SK-N-SH (cell line): ENCODE measurements at regions not wholly inside any gene's neighbourhood (a gene's known extent, or its start where the extent isn't known, plus 50 kb on each side); places are given as distances from the start of the nearest gene placed in this dataset.

Experiments used
- CTCF ChIA-PET: fragments of 300-600, 350-600 bp; formaldehyde crosslinking; extraction: SDS; loops from one replicate; lab custom pipeline; 2021; lab: Yijun Ruan, JAX
- POLR2A ChIA-PET: fragments of 350-600 bp; sonication (Branson Sonifier 250); formaldehyde crosslinking; extraction: SDS; loops from one replicate; lab custom pipeline; 2020; ENCODE audit warnings: antibody characterized with exemption, inconsistent platforms; lab: Yijun Ruan, JAX
- DNase-seq: peaks from one replicate; pipeline ENCODE4 v3.0.0; 2012
- H2AFZ ChIP-seq: fragments of 200-600 bp; sonication (generic); 2 replicates; pipeline ENCODE4 v1.8.1; 2016; ENCODE audit warnings: antibody characterized with exemption, mild to moderate bottlenecking, low read depth
- H3F3A ChIP-seq: fragments of 200-600 bp; sonication (generic); replicated peaks from 2 replicates; pipeline ENCODE3; 2016; ENCODE audit warnings: antibody characterized with exemption, mild to moderate bottlenecking; ENCODE audit not compliant: insufficient read depth
- H3K27ac ChIP-seq, 2 experiments: fragments of 200-500 bp in 1 of 2; fragments of 200-600 bp in 1 of 2; sonication (Bioruptor generic) in 1 of 2; sonication (generic), shearing (Covaris generic) in 1 of 2; 2 replicates each; pipeline versions ENCODE4 v1.5.1 to v1.6.1; 2014 to 2016; ENCODE audit warnings: low read depth in 2 of 2, inconsistent platforms in 1 of 2, low read length in 1 of 2, mild to moderate bottlenecking in 1 of 2, mixed read lengths in 1 of 2
- H3K27me3 ChIP-seq: fragments of 200-600 bp; sonication (generic), shearing (Covaris generic); 2 replicates; pipeline ENCODE4 v1.6.1; 2016; ENCODE audit warnings: mixed run types; ENCODE audit not compliant: insufficient read depth
- H3K36me3 ChIP-seq, 2 experiments: fragments of 200-500 bp in 1 of 2; fragments of 200-600 bp in 1 of 2; sonication (Bioruptor generic) in 1 of 2; sonication (generic) in 1 of 2; replicated peaks in 1 of 2; 2 replicates each; pipeline versions ENCODE3 to v1.5.1; 2014 to 2016; ENCODE audit warnings: low read length in 1 of 2, mild to moderate bottlenecking in 1 of 2; ENCODE audit not compliant: insufficient read depth in 2 of 2, control insufficient read depth in 1 of 2
- H3K4me1 ChIP-seq, 2 experiments: fragments of 200-500 bp in 1 of 2; fragments of 200-600 bp in 1 of 2; sonication (Bioruptor generic) in 1 of 2; sonication (generic), shearing (Covaris generic) in 1 of 2; 2 replicates each; pipeline versions ENCODE4 v1.5.1 to v1.6.1; 2014 to 2016; ENCODE audit warnings: low read depth in 1 of 2, low read length in 1 of 2, mixed run types in 1 of 2; ENCODE audit not compliant: insufficient read depth in 2 of 2, control insufficient read depth in 1 of 2
- H3K4me2 ChIP-seq: fragments of 200-600 bp; sonication (generic), shearing (Covaris generic); 2 replicates; pipeline ENCODE4 v1.6.1; 2017; ENCODE audit warnings: mixed run types
- H3K4me3 ChIP-seq, 2 experiments: fragments of 200-500 bp in 1 of 2; fragments of 200-600 bp in 1 of 2; sonication (Bioruptor generic) in 1 of 2; sonication (generic), shearing (Covaris generic) in 1 of 2; 2 replicates each; pipeline versions ENCODE4 v1.5.1 to v1.8.1; 2014 to 2016; ENCODE audit warnings: low read depth in 2 of 2, inconsistent platforms in 1 of 2, low read length in 1 of 2, mild to moderate bottlenecking in 1 of 2, mixed read lengths in 1 of 2, moderate library complexity in 1 of 2
- H3K79me2 ChIP-seq: fragments of 200-600 bp; sonication (generic); 2 replicates; pipeline ENCODE4 v1.8.1; 2017; ENCODE audit warnings: mild to moderate bottlenecking; ENCODE audit not compliant: insufficient read depth
- H3K9ac ChIP-seq: fragments of 200-600 bp; sonication (generic); 2 replicates; pipeline ENCODE4 v1.6.1; 2017; ENCODE audit warnings: mixed run types
- H3K9me2 ChIP-seq: fragments of 200-600 bp; sonication (generic); 2 replicates; pipeline ENCODE4 v1.6.1; 2017; ENCODE audit warnings: mixed run types
- H3K9me3 ChIP-seq: fragments of 200-600 bp; sonication (generic); 2 replicates; pipeline ENCODE4 v1.6.1; 2017; ENCODE audit warnings: mixed run types, mild to moderate bottlenecking, moderate library complexity
- H4K20me1 ChIP-seq: fragments of 200-600 bp; sonication (generic); 2 replicates; pipeline ENCODE4 v1.6.1; 2017; ENCODE audit warnings: mild to moderate bottlenecking, mixed run types; ENCODE audit not compliant: insufficient read depth
- ELF1 ChIP-seq: IDR thresholded peaks from 2 replicates; pipeline ENCODE4 v1.4.0; 2012
- EZH2phosphoT487 ChIP-seq: fragments of 200-600 bp; sonication (generic); IDR thresholded peaks from 2 replicates; pipeline ENCODE4 v1.6.1; 2017; ENCODE audit warnings: low read depth, mixed run types, mild to moderate bottlenecking, antibody characterized with exemption, moderate library complexity, borderline replicate concordance
- FOSL2 ChIP-seq: IDR thresholded peaks from 2 replicates; pipeline ENCODE4 v1.4.0; 2012; ENCODE audit warnings: low read depth, mild to moderate bottlenecking, moderate library complexity, borderline replicate concordance
- RAD21 ChIP-seq: IDR thresholded peaks from 2 replicates; pipeline ENCODE4 v1.6.1; 2012; ENCODE audit warnings: mild to moderate bottlenecking, low read length
- RFX5 ChIP-seq: IDR thresholded peaks from 2 replicates; pipeline ENCODE4 v1.6.1; 2012; ENCODE audit warnings: mild to moderate bottlenecking, improper control_type of control experiment, low read length
- RXRA ChIP-seq: IDR thresholded peaks from 2 replicates; pipeline ENCODE4 v1.4.0; 2012; ENCODE audit warnings: low read depth, mild to moderate bottlenecking, borderline replicate concordance
- USF1 ChIP-seq: IDR thresholded peaks from 2 replicates; pipeline ENCODE4 v1.4.0; 2012; ENCODE audit warnings: low read depth, borderline replicate concordance
- ZBTB33 ChIP-seq: IDR thresholded peaks from 2 replicates; pipeline ENCODE4 v1.4.0; 2012; ENCODE audit warnings: low read depth, borderline replicate concordance
- WGBS: methylation state at CpG from one replicate; pipeline ENCODE4 v1.1.6; 2017; ENCODE audit warnings: low lambda C conversion rate; 5-methylcytosine and 5-hydroxymethylcytosine counted together
- TF ChIP-seq, protein P1 (sequence below): fragments of 150-350 bp; IDR thresholded peaks from 2 replicates; pipeline ENCODE4 v1.6.1; 2017; ENCODE audit warnings: antibody characterized with exemption, low read length, low read depth, borderline replicate concordance
- TF ChIP-seq, protein P2 (sequence below): IDR thresholded peaks from 2 replicates; pipeline ENCODE4 v1.6.1; 2012; ENCODE audit warnings: mild to moderate bottlenecking, low read depth, low read length, moderate library complexity

- 90% methylated on average over 8 of the region's 8 CpGs for WGBS
- CTCF ChIA-PET = no interaction called here
Observed at GRCh38 chr6:88377976-88378568, 211.9 kb upstream of the CNR1 start.

More at GRCh38 chr6:88377976-88378568, 211.9 kb upstream of the CNR1 start:
- TF ChIP-seq RXRA (no peak), USF1 (no peak), FOSL2 (no peak), RFX5 (no peak), ELF1 (no peak), EZH2phosphoT487 (no peak), RAD21 (no peak), ZBTB33 (no peak)
- TF ChIP-seq, protein P1, sequence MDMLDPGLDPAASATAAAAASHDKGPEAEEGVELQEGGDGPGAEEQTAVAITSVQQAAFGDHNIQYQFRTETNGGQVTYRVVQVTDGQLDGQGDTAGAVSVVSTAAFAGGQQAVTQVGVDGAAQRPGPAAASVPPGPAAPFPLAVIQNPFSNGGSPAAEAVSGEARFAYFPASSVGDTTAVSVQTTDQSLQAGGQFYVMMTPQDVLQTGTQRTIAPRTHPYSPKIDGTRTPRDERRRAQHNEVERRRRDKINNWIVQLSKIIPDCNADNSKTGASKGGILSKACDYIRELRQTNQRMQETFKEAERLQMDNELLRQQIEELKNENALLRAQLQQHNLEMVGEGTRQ = no peak
- TF ChIP-seq, protein P2, sequence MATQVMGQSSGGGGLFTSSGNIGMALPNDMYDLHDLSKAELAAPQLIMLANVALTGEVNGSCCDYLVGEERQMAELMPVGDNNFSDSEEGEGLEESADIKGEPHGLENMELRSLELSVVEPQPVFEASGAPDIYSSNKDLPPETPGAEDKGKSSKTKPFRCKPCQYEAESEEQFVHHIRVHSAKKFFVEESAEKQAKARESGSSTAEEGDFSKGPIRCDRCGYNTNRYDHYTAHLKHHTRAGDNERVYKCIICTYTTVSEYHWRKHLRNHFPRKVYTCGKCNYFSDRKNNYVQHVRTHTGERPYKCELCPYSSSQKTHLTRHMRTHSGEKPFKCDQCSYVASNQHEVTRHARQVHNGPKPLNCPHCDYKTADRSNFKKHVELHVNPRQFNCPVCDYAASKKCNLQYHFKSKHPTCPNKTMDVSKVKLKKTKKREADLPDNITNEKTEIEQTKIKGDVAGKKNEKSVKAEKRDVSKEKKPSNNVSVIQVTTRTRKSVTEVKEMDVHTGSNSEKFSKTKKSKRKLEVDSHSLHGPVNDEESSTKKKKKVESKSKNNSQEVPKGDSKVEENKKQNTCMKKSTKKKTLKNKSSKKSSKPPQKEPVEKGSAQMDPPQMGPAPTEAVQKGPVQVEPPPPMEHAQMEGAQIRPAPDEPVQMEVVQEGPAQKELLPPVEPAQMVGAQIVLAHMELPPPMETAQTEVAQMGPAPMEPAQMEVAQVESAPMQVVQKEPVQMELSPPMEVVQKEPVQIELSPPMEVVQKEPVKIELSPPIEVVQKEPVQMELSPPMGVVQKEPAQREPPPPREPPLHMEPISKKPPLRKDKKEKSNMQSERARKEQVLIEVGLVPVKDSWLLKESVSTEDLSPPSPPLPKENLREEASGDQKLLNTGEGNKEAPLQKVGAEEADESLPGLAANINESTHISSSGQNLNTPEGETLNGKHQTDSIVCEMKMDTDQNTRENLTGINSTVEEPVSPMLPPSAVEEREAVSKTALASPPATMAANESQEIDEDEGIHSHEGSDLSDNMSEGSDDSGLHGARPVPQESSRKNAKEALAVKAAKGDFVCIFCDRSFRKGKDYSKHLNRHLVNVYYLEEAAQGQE = no peak
- TF ChIP-seq, all 33 proteins: peak for 0
- no peak overlapping the region for H3K9ac ChIP-seq
- H3K9me3 ChIP-seq = no peaks in the 10 kb centered on the region
- H3K4me3 ChIP-seq = no peak overlapping the region
- POLR2A ChIA-PET = no interaction called here
- no peaks in the 10 kb centered on the region for H3K36me3 ChIP-seq
- H3K79me2 ChIP-seq = no peaks in the 10 kb centered on the region
- H3K4me2 ChIP-seq = peak overlapping the region; percentile 5; the same call in 1 of the 2 replicates
- DNase-seq = no peak
- H3K27me3 ChIP-seq = no peaks in the 10 kb centered on the region
- peaks cover 2 to 31% of the 10 kb centered on the region in 2 experiments for H3K4me1 ChIP-seq
- no peaks in the 10 kb centered on the region for H3K9me2 ChIP-seq
- no peak overlapping the region for H2AFZ ChIP-seq
- H3F3A ChIP-seq = peaks cover 14% of the 10 kb centered on the region
- peak overlapping the region in 1 of 2 experiments; percentile 72; a peak in 2 of 4 replicates for H3K27ac ChIP-seq
- H4K20me1 ChIP-seq = no peaks in the 10 kb centered on the region
